HG02938 (cell line): ENCODE measurements at regions not wholly inside any gene's neighbourhood (a gene's known extent, or its start where the extent isn't known, plus 50 kb on each side); places are given as distances from the start of the nearest gene placed in this dataset.
A peak's percentile ranks its signal among the peaks of the same experiment; 100 is the strongest.
"Not testable (repeated sequence)": the region's sequence is repeated elsewhere in the genome, so short reads cannot be mapped to it uniquely, and the experiment has no call there.

ENCODE experiments used
- ATAC-seq: cut with Tn5 transposase; IDR thresholded peaks from one replicate; pipeline ENCODE4 v1.9.1; 2021; ENCODE audit warnings: mild to moderate bottlenecking, moderate library complexity; ENCODE audit not compliant: unreplicated experiment

- ATAC-seq = not testable (repeated sequence)
These were observed 323.1 kb upstream of the PLGLB2 start for GRCh38 chr2:87424763-87425154.

DNA sequence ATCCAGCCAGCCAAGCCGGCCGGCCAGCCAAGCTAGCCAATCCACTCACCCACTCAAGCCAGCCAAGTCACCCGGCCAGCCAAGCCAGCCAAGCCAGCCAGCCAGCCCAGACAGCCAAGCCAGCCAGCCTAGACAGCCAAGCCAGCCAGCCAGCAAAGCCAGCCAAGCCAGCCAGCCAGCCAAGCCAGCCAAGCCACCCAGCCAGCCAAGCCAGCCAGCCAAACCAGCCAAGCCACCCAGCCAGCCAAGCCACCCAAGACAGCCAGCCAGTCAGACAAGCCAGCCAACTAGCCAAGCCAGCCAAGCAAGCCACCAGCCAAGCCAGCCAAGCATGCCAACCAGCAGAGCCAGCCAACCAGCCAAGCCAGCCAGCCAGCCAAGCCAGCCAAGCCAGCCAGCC, 322.7 kb upstream of the PLGLB2 start:
- not testable (repeated sequence) for ATAC-seq

GRCh38 chr2:87425717-87426116, 322.2 kb upstream of the PLGLB2 start:
- not testable (repeated sequence) for ATAC-seq

GRCh38 chr2:87428452-87429130, 319.3 kb upstream of the PLGLB2 start:
- not testable (repeated sequence) for ATAC-seq

- ATAC-seq = not testable (repeated sequence)
These were observed 318.5 kb upstream of the PLGLB2 start for GRCh38 chr2:87429206-87429930.

GRCh38 chr2:87429931-87430275, 318.0 kb upstream of the PLGLB2 start:
- ATAC-seq = not testable (repeated sequence)

DNA sequence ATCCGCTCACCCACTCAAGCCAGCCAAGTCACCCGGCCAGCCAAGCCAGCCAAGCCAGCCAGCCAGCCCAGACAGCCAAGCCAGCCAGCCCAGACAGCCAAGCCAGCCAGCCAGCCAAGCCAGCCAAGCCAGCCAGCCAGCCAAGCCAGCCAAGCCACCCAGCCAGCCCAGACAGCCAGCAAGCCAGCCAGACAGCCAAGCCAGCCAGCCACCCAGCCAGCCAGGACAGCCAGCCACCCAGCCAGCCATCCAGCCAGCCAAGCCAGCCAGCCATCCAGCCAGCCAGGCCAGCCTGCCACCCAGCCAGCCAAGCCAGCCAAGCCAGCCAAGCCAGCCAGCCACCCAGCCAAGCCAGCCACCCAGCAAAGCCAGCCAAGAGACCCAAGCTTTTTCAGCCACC, 316.8 kb upstream of the PLGLB2 start:
- not testable (repeated sequence) for ATAC-seq

DNA sequence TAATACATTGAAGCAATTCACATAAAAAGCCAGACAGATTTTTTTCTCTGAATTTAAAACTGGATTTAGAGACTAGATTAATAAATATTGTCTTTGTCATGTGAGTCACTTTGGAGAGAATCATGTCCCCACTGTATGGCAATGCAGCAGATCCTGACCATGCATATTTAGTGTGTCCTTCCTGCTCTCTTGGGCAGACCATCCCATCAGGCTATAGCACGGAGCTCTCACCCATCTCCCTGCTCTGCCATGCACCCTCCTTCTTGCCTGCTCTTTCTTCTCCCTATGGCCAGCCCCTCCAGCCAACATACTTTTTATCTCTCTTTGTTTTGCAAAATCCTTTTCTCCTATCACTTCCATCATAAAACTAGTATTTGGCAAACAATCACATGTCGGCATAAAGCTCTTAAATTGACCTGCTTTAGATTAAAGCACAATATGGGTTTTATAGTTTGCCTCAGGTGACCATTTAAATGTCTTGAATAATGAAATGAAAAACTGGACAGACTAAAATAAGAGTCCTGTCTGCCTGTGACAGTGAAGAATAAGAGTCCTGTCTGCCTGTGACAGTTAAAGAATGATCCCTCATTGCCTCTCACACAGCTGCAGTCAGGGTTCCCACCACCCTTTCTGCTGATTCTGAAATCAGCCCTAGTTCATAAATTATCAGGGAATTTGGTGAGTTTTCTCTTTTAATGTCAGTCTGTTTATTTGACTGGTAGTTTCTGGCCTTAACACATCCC, 315.0 kb upstream of the PLGLB2 start:
- ATAC-seq = not testable (repeated sequence)

GRCh38 chr2:87436007-87436406, 311.9 kb upstream of the PLGLB2 start:
- ATAC-seq = not testable (repeated sequence)

GRCh38 chr2:87437701-87438260, 310.1 kb upstream of the PLGLB2 start:
- ATAC-seq = not testable (repeated sequence)

GRCh38 chr2:87438780-87439454, 309.0 kb upstream of the PLGLB2 start:
- ATAC-seq = not testable (repeated sequence)

DNA sequence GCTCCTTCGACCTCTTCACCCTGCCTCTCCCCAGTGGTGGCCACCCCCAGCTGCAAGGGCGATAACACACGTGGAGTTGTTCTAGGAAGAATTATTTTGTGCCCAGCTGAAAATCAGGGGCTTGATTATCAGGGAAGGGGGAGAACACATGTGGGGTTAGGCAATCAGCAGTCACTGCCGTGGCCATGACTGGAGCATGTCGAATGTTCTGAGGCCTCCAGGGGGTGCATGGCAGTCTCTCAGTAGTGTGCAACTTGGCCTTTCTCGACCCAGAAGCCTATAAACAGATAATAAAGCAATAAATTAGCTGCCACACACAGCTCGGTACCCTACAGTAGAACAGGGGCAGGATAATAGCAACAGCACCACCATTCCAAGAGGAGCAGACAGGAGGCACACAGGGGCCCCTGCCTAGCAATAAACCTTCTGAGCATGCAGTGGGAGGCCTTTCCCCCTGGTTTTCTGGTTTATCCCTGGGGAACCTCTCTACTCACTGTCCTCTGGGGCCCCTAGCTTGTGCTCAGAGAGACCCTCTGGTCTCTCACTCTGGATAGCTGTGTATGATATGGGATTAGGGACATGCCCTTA, 308.2 kb upstream of the PLGLB2 start:
- ATAC-seq = not testable (repeated sequence)

GRCh38 chr2:87440650-87441049, 307.2 kb upstream of the PLGLB2 start:
- ATAC-seq = not testable (repeated sequence)

DNA sequence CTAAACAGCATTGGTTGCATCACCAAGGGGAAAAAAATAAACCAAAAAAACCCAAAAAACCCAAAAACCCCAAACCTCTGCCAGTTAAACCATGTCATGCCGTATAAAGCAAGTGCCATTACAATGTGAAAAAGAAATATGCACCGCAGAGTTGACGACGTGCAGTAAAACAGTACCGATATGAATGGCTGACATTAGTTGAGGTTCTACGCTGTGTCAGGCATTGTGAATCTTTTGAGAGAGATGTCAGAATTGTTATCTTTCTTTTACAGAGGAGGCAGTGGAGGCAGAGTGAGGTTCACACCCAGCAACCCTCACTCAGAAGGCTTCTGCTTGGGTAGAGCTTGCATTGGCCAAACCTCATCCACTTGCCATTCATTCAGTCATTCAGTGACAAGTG, 306.5 kb upstream of the PLGLB2 start:
- ATAC-seq = not testable (repeated sequence)

GRCh38 chr2:87442983-87443577, 304.8 kb upstream of the PLGLB2 start:
- ATAC-seq = peak; percentile 97

DNA sequence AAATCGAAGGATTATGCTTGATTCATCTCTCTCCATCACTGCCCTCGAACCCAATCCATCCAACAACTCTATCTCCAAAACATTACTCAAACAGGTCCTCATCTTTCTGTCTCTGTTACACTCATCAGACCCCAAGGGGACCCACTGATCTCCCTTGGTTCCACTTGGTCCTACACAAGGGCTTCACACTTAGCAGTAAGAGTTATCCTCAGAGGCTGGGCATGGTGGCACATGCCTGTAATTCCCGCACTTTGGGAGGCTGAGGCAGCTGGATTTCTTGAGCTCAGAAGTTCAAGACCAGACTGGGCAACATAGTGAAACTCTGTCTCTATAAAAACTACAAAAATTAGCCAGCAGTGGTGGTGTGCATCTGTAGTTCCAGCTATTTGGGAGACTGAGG, 302.9 kb upstream of the PLGLB2 start:
- not testable (repeated sequence) for ATAC-seq

DNA sequence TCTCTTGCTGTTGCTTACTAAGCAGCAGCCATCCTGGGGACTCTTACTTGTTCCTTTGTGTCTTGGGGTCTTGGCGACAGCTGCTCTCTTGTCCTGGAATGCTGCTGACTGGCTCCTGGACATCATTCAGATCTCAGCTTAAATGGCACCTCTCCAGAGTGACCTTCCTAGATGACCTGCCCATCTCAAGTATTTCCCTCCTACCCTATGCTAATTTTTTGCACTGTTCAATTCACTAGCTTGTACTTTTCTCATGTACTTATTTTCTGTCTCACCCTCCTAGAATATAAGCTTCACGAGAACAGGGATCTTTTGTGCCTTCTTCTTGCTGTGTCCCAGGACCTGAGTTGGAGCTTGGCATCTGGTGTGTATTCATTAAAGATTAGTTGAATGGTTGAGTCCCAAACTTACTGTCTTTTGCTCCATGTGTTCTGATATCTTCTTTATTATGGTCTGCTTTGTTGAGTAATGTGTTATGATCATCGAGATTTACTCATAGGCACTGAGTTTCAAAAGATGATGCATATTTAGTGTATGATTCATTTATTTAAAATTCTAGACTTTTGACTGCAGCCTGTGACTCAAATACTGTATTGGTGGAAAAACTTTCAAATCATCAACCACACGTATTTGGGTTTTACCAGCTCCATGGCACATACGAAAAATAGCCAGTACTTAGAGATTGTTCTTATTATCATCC, 302.1 kb upstream of the PLGLB2 start:
- not testable (repeated sequence) for ATAC-seq

DNA sequence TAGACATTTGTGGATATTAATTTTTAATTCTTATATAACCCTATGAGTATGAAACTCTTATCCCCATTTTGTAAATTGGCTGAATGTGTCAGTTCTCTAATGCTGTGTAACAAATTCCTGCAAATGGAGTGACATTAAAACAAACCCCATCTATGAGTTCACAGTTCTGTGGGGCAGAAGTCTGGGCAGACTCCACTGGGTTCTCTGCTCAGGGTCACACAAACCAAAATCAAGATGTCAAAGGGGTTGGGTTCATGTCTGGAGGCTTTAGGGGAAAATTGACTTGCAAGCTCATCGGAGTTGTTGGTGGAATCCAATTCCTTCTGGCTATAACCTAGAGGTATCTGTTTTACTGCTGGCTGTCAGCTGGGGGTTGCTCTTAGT, 301.6 kb upstream of the PLGLB2 start:
- not testable (repeated sequence) for ATAC-seq

DNA sequence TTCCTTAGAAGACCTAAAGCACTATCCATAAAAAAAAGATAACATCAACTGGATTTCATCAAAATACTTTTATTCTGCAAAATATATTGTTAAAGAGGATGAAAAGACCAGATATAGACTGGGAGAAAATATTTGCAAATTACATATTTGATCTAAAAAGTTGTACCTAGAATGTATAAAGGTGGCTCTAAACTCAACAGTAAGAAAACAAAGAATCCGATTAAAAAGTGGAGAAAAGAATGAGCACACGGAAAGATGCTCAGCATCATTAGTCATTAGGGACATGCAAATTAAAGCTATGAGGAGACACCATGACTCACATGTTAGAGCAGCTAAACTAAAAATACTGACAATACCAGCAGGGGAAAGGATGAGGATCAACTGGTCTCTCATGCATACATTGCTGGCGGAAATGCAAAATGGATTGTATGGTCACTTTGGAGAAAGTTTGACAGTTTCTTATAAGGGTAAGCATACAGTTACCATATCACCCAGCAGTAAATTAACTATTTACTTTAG, 298.4 kb upstream of the PLGLB2 start:
- ATAC-seq = peak; percentile 60
